ENCODE measurements at regions not wholly inside any gene's neighbourhood (a gene's known extent, or its start where the extent isn't known, plus 50 kb on each side); places are given as distances from the start of the nearest gene placed in this dataset.
"Not testable (repeated sequence)": the region's sequence is repeated elsewhere in the genome, so short reads cannot be mapped to it uniquely, and the experiment has no call there.

DNA sequence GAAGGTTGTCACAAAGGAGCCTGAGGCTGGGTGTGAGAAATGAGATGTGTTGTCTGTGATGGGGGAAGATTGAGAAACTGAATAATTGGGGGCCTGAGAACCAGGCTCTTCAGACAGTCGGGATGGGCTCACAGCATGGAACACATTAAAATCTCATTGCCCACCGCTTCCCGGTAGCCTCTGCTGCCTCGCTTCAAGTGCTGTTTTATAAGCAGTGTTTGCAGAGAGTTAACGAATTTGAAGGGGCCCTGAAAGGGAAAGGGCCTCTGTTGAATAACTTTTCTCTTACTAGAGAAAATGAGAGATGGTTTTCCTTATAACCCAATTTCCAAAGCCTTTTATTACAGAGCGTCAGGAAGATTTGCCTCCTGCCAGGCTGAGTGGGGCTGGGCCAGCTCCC is 258.8 kb upstream of the ASIC2 start:
- Mint-ChIP-seq H3K4me3 (no peak overlapping the region), H3K4me1 (no peaks in the 10 kb centered on the region), H3K9me3 (no peaks in the 10 kb centered on the region), H3K27ac (no peak overlapping the region), H3K27me3 (peaks cover 1% of the 10 kb centered on the region), H3K36me3 (no peaks in the 10 kb centered on the region)
- POLR2A ChIA-PET, result no interaction called here
- DNase-seq, result no peak
- ATAC-seq (ENCODE audit: low read depth), result no peak

DNA sequence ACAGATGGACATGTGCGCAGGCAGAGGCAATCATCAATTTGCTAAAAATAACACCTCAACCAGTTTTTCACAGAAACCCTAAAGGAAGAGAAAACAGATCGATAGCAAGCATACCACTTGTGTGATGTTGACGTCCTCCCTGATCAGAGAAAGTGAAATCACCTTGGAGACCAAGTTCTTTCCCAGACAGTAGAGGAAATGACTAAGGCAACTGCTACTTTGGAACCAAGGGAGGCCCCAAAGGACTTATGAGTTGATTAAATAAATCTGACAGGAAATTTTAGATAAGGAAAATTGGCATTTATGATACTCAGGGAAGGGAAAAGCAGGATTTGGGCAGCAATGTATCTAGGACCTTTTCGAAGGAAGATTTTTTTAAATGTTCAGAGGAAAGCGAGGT is 267.1 kb upstream of the ASIC2 start:
- no peaks in the 10 kb centered on the region for H3K27me3 Mint-ChIP-seq
- no peaks in the 10 kb centered on the region for H3K4me1 Mint-ChIP-seq
- H3K9me3 Mint-ChIP-seq, result peaks cover 8% of the 10 kb centered on the region
- no peak for DNase-seq
- no peak overlapping the region for H3K27ac Mint-ChIP-seq
- no peaks in the 10 kb centered on the region for H3K36me3 Mint-ChIP-seq
- ATAC-seq (ENCODE audit: low read depth), result no peak
- POLR2A ChIA-PET, result no interaction called here
- no peak overlapping the region for H3K4me3 Mint-ChIP-seq

DNA sequence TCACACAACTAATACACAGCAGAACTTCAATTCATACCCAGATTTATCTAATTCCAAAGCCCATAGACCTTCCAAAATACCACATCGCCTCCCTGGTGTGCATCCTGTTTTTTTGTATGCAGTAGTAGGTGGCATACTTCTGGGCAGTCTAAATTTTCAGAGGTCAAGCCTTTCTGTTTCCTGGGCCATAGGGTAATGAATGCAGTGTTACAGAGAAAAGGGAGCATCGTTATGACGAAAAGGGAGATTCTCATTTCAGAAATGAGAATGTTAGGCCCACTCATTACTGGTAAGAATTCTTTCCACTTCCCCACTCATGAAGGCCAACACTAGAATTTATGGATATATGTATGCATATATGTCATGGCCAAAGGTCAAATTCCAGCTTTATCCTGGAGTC is 267.8 kb upstream of the ASIC2 start:
- POLR2A ChIA-PET, result no interaction called here
- Mint-ChIP-seq H3K9me3 (peaks cover 8% of the 10 kb centered on the region), H3K4me1 (no peaks in the 10 kb centered on the region), H3K27me3 (no peaks in the 10 kb centered on the region), H3K27ac (no peak overlapping the region), H3K4me3 (no peak overlapping the region), H3K36me3 (no peaks in the 10 kb centered on the region)
- no peak for DNase-seq
- ATAC-seq (ENCODE audit: low read depth), result no peak

DNA sequence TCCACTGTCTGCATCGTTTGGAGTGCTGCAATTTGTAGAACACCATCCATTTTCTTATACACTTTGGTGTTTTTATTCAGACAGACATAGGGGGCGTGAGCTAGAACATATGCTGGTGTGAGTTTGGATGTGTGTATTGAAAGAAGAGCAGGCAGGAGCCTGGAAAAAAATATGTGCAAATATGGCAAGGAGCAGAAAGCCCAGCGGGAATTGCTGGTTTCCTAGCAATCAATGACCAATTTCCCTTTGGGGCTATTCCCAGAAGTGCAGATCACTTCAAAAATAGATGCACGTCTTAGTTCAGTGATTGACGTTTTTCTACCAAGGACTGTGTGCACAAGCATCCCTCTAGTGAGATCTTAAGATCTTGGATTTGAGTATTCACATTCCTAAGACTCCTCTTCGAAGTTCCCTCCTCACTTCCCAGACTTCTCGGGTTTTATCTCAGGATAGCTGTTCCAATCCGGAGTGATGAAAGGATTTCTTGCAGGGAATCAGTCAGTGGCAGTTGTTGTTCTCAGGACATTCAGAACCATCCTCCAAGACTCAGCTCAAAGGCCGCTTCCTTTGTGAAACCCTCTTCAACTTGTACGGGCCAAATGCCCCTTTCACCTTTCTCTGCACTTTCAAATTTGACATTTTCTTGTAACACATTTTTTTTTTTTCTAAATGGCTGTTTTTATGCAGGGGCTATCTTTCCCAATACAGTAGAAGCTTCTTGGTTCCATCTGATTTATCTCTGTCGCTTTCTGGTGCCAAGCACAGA is 268.7 kb upstream of the ASIC2 start:
- POLR2A ChIA-PET, result no interaction called here
- ATAC-seq (ENCODE audit: low read depth) (no peak), DNase-seq (no peak)
- Mint-ChIP-seq H3K27ac (no peak overlapping the region), H3K4me1 (no peaks in the 10 kb centered on the region), H3K36me3 (no peaks in the 10 kb centered on the region), H3K27me3 (no peaks in the 10 kb centered on the region), H3K4me3 (no peak overlapping the region), H3K9me3 (peaks cover 8% of the 10 kb centered on the region)

DNA sequence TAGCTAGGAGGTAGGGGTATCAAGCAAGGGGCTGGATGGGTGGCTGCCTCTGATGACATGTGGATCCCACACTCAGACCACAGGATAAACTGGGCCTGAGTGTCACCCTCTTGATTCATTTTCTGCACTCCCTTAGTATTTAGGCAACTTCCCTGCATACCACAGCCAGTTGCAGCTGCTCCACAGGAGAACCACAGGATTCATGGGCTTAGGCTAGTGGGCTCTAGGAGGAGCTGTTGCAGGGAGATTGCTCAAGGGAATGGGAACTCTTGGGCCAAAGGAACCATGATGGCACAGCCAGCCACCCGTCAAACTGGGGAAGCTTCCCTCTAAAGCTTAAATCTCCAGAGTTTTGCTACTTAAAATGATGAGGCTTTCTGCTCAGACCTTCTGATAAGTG is 269.7 kb upstream of the ASIC2 start:
- H3K27me3 Mint-ChIP-seq, result peaks cover 2% of the 10 kb centered on the region
- peaks cover 8% of the 10 kb centered on the region for H3K9me3 Mint-ChIP-seq
- H3K27ac Mint-ChIP-seq, result no peak overlapping the region
- POLR2A ChIA-PET, result no interaction called here
- no peak overlapping the region for H3K4me3 Mint-ChIP-seq
- H3K4me1 Mint-ChIP-seq, result no peaks in the 10 kb centered on the region
- DNase-seq (no peak), ATAC-seq (ENCODE audit: low read depth) (no peak)
- no peaks in the 10 kb centered on the region for H3K36me3 Mint-ChIP-seq

DNA sequence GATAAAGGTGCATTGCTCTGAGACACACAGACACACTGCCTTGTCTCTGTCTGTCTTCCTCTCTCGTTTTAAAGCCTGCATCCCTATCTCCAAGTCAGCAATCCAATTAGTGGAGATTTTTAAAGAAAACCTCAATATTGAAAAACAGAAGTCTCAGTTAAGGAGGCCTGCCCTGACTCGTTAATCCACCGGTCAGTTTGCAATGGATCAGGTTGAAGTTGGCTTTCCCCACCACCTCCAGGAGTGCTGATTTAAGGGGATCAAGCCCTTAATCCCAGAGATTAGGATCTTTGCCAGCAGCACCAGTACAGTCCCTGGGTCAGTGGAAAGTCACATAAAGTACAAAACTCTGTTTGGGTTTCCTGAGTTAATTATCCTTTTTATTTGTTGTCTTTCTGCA is 271.1 kb upstream of the ASIC2 start:
- Mint-ChIP-seq H3K4me3 (no peak overlapping the region), H3K4me1 (no peaks in the 10 kb centered on the region), H3K27me3 (peaks cover 2% of the 10 kb centered on the region), H3K9me3 (peaks cover 6% of the 10 kb centered on the region), H3K27ac (no peak overlapping the region), H3K36me3 (no peaks in the 10 kb centered on the region)
- DNase-seq (no peak), ATAC-seq (ENCODE audit: low read depth) (no peak)
- POLR2A ChIA-PET, result no interaction called here

DNA sequence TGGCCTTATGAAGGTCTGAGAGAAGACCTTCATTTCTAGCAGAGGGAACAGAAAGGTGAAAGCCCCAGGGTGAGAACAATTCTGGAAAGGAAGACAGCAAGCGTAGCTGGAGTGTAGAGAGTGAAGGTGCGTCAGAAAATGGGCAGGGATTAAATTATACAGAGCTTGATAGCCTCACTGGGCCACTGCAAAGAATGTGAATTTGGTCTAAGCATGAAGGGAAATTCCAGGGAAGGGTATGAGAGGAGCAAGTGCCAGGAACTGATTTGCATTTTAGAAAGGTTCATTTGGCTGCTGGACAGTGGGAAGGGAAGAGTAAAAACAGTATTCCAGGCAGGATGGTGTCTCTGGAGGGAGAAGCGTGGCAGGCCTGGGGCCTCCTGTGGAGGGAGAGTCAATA is 274.1 kb upstream of the ASIC2 start:
- peaks cover 3% of the 10 kb centered on the region for H3K9me3 Mint-ChIP-seq
- no peak for ATAC-seq (ENCODE audit: low read depth)
- no peak overlapping the region for H3K4me3 Mint-ChIP-seq
- H3K36me3 Mint-ChIP-seq, result no peaks in the 10 kb centered on the region
- DNase-seq, result no peak
- POLR2A ChIA-PET, result no interaction called here
- H3K4me1 Mint-ChIP-seq, result no peaks in the 10 kb centered on the region
- H3K27me3 Mint-ChIP-seq, result peaks cover 2% of the 10 kb centered on the region
- H3K27ac Mint-ChIP-seq, result no peak overlapping the region

DNA sequence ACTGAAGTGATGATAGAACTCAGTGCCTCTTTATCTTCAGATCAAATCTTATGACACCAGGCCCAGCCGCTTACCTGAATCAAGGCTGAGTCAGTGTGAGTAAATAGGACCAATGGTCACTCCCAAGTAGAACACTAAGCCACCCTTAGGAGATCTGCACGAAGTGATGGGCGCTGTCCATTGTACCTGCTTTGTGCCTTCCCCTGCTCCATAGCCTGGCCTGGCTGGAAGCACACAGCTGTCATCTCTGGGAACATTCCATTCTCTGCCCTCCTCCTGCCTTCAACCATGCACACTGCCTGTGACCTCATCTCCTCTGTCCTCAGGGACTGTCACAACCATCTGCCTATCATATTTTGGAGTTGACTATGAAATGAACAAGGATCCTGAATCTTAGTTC is 279.5 kb upstream of the ASIC2 start:
- Mint-ChIP-seq H3K4me3 (no peak overlapping the region), H3K4me1 (no peaks in the 10 kb centered on the region), H3K9me3 (no peaks in the 10 kb centered on the region), H3K27me3 (peaks cover 8% of the 10 kb centered on the region), H3K36me3 (no peaks in the 10 kb centered on the region), H3K27ac (no peak overlapping the region)
- POLR2A ChIA-PET, result no interaction called here
- DNase-seq, result no peak
- no peak for ATAC-seq (ENCODE audit: low read depth)

DNA sequence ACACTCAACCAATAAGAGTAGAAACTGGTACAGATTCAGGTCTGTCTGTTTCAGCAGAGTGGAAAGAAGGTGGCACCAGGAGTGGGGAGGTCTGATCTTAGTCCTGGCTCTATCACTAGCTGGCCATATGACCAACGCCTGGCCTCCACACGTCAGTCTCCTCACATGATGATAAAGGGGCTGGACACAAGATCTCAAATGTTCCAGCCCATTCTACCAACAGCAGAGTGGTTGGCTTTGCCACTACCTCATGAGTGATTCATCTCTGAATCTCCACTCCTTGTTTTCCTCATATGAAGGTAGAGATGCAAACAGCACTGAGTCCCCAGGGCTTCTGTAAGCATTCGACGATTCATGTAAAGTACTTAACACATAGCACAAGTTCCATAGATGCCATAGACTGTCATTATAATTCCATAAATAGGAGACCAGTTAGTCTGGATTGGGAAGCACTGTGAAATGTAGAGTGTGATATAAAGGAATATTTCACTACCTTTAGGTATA is 281.9 kb upstream of the ASIC2 start:
- no peak for DNase-seq
- ATAC-seq (ENCODE audit: low read depth), result no peak
- H3K9me3 Mint-ChIP-seq, result no peaks in the 10 kb centered on the region
- POLR2A ChIA-PET, result no interaction called here
- H3K4me1 Mint-ChIP-seq, result no peaks in the 10 kb centered on the region
- no peak overlapping the region for H3K4me3 Mint-ChIP-seq
- no peak overlapping the region for H3K27ac Mint-ChIP-seq
- H3K27me3 Mint-ChIP-seq, result peaks cover 11% of the 10 kb centered on the region
- H3K36me3 Mint-ChIP-seq, result no peaks in the 10 kb centered on the region

DNA sequence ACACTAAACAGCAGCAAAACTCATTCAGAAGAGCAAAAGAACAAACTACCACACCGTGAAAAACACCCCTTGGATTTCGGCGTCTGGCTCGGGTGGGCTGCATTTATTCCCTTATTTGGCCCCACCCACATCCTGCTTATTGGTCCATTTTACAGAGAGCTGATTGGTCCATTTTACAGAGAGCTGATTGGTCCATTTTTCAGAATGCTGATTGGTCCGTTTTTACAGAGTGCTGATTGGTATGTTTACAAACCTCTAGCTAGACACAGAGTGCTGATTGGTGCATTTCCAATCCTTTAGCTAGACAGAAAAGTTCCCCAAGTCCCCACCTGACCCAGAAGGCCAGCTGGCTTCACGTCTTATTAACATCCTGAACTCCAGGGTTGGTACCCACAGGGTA is 286.6 kb upstream of the ASIC2 start:
- H3K27ac Mint-ChIP-seq; POLR2A ChIA-PET; H3K27me3 Mint-ChIP-seq; H3K36me3 Mint-ChIP-seq; H3K4me1 Mint-ChIP-seq; H3K4me3 Mint-ChIP-seq; ATAC-seq (ENCODE audit: low read depth); H3K9me3 Mint-ChIP-seq; DNase-seq: not testable (repeated sequence)

DNA sequence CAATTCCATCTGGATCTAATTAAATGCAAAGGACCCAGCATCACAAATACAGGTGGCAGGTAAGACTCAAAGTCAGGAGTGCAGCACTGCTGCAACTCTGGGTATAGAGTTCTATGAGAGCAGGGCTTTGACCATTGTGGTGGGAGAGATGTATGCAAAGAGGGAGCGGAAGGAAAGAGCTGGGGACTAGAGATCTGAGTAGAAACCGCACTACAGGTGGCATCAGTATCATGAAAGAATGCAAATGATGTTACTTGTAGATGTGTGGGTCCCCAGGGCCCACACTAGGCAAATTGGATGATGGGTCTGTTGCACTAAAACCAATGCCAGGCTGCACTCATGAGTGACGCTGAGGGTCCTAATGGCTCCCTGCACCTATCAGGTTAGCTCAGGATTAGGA is 287.1 kb upstream of the ASIC2 start:
- ATAC-seq (ENCODE audit: low read depth) (no peak), DNase-seq (no peak)
- POLR2A ChIA-PET, result no interaction called here
- Mint-ChIP-seq H3K4me3 (no peak overlapping the region), H3K27ac (no peak overlapping the region), H3K27me3 (peaks cover 8% of the 10 kb centered on the region), H3K4me1 (no peaks in the 10 kb centered on the region), H3K9me3 (no peaks in the 10 kb centered on the region), H3K36me3 (no peaks in the 10 kb centered on the region)

DNA sequence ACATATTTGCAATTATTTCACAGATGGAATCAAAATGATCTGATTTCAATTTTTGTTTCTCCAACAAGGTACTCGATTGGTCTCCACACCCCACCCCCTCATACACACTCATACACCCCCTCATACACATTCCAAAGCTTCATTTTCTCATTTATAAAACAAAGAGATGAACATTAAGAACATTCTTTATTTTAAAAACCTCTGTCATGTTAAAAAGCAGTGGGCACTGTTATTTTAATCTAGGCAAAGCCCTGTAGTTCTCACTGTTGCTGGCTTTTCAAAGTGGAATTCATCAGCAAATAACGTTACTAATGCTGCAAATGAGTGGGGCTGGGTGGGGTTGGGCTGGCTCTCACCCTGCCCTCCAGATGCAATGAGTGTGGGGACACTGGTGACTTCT is 289.6 kb upstream of the ASIC2 start:
- ATAC-seq (ENCODE audit: low read depth) (no peak), DNase-seq (no peak)
- Mint-ChIP-seq H3K36me3 (no peaks in the 10 kb centered on the region), H3K27ac (no peak overlapping the region), H3K4me3 (no peak overlapping the region), H3K9me3 (no peaks in the 10 kb centered on the region), H3K27me3 (peaks cover 5% of the 10 kb centered on the region), H3K4me1 (no peaks in the 10 kb centered on the region)
- POLR2A ChIA-PET, result no interaction called here

DNA sequence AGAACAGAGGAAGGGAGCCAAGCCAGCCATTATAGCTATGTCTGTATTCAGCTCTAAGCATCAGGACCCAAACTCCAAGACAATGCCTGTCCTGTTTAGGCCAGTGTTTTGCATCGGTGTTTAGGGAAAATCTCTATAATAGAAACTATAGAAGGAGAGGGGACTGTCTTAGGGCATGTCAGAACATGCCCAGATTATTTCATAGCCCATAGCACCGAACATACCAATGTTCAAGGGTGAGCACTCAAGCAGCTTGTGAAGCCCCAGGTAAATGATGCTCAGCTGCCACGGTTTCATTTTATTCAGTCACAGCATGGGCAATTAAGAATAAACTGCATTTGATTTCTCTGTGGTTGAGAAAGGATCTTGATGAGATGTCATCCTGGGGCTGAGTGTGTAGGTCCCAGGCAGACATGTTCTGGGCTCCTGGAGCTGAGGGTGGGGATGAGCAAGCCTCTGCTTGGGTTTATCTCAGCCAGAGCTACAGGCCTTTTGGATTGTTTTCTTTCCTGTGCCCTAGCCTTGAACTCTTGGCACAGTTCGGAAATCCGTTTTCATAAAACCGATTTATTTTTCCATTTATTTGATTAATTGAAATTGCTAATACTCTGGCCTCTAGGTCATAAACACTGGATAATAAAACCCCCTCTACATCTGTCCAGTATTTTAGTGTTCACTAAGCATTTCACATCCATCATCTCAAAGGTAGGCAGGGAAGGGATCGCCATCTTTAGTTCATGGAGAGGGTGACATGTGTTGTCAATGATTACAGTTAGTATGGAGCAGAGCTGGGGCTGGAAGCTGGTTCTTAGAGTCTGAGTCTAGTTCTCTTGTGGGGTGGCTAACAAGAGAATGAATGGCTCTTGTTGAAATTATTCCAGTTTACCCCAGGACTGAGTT is 290.7 kb upstream of the ASIC2 start:
- POLR2A ChIA-PET, result no interaction called here
- H3K4me3 Mint-ChIP-seq, result no peak overlapping the region
- DNase-seq (no peak), ATAC-seq (ENCODE audit: low read depth) (no peak)
- no peaks in the 10 kb centered on the region for H3K9me3 Mint-ChIP-seq
- no peaks in the 10 kb centered on the region for H3K4me1 Mint-ChIP-seq
- H3K36me3 Mint-ChIP-seq, result no peaks in the 10 kb centered on the region
- peaks cover 9% of the 10 kb centered on the region for H3K27me3 Mint-ChIP-seq
- H3K27ac Mint-ChIP-seq, result no peak overlapping the region

DNA sequence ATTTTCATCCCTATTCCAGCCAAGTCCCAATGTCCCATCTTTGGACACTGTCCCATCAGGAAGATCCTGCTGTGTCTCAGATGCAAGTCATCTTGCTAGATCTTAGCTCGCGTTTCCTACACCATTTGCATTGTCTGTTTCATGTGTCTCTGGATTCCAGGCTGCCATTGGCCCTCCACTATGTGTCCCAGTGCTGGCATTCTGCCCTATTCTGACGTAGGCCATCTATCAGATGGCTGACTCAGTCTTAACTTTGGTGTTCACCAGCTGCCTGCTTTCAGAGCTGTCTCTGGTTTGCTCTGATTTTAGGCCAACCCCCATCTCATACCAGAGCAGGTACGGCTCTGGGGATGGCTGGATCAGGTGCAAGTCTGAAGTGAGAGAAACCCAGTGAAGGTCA is 300.9 kb upstream of the ASIC2 start:
- H3K36me3 Mint-ChIP-seq, result no peaks in the 10 kb centered on the region
- peaks cover 14% of the 10 kb centered on the region for H3K27me3 Mint-ChIP-seq
- no peaks in the 10 kb centered on the region for H3K9me3 Mint-ChIP-seq
- ATAC-seq (ENCODE audit: low read depth), result no peak
- POLR2A ChIA-PET, result no interaction called here
- no peak for DNase-seq
- no peaks in the 10 kb centered on the region for H3K4me1 Mint-ChIP-seq
- no peak overlapping the region for H3K27ac Mint-ChIP-seq
- no peak overlapping the region for H3K4me3 Mint-ChIP-seq
